SH-SY5Y (cell line): ENCODE measurements at regions not wholly inside any gene's neighbourhood (a gene's known extent, or its start where the extent isn't known, plus 50 kb on each side); places are given as distances from the start of the nearest gene placed in this dataset.

Experiments used
- GATA2 ChIP-seq: IDR thresholded peaks from 2 replicates; pipeline ENCODE4 v1.6.1; 2011; ENCODE audit warnings: mild to moderate bottlenecking, low read depth, low read length
- GATA3 ChIP-seq: IDR thresholded peaks from 2 replicates; pipeline ENCODE4 v1.6.1; 2011; ENCODE audit warnings: low read depth, mild to moderate bottlenecking, low read length, moderate library complexity

- TF ChIP-seq GATA2 (peak; percentile 91), GATA3 (peak; percentile 81)
Measured at GRCh38 chr16:73888840-73889490, 407.6 kb upstream of the PSMD7 start.

GRCh38 chr16:73887911-73888310, 408.7 kb upstream of the PSMD7 start:
- no peak for TF ChIP-seq GATA3
- TF ChIP-seq GATA2: no peak

DNA sequence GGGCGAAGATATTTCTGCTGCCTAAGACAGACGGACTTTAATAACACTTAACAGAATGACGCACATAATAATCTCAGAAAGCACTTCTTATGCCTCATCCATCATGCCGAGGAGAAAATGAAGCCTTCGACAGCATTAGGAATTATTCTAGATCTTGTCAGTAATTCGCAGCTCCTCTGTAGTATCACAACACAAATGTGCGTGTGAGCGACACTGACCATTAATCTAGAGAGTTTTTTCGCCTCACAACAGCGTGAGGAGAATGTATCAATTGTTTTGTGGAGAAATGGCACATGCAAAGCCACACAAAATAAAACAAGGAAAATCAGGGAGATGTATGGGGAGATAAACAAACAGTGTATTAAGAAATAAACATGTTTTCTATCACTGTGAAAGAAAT, 410.2 kb upstream of the PSMD7 start:
- TF ChIP-seq GATA2 (no peak), GATA3 (no peak)

DNA sequence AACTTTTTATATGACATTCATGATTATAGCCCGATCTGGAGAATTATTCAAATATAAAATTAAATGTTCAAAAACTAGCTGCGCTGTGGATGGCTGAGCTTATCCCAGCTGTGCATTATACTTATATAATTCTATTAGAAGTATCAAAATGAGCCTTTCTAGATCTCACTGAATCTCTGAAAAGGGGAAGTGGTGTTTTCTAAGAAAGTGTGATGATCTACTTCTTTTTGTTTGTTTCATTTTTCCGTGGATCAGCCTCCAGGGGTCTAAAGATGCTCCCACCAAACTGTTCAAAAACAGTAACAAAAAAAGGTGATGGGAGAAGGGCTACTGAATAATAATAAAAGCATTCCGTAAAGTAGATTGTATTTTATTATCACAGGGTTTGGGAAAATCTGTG, 411.3 kb upstream of the PSMD7 start:
- TF ChIP-seq GATA2: no peak
- no peak for TF ChIP-seq GATA3

DNA sequence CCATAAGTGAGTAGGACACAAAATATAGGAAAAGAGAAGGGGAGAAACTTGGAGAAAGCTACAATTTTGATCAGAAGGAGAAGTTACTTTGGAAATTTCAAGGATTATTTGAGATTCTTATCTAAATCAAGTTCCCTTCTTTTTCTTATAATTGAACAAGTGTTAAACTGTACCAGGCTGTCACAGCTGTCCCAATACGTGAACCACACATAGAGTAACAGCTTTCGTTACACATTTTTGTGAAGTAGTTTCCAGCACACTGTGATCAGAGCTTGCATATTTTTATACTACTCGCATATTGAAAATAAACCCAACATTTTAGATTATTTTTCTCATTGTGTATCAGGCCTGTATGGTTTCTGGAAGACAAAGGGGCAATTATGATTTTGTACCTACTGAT, 412.8 kb upstream of the PSMD7 start:
- TF ChIP-seq GATA3 (no peak), GATA2 (no peak)

DNA sequence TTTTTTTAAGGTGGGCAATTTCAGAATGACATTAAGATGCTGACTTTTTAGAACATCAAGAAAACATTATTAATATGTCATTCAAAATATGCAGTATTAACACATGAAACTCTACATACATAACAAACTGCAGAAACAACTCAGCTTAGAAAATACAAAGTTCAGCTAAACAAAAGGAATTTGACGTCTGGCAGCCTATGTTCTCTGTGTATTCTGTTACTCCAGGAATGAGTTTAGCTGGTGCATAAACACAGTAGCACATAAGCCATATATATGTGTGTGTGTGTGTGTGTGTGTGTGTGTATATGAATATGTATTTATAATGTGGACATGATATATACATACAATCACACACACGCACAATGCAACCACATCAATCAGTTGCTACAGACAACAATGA, 413.5 kb upstream of the PSMD7 start:
- TF ChIP-seq GATA2 (no peak), GATA3 (no peak)

DNA sequence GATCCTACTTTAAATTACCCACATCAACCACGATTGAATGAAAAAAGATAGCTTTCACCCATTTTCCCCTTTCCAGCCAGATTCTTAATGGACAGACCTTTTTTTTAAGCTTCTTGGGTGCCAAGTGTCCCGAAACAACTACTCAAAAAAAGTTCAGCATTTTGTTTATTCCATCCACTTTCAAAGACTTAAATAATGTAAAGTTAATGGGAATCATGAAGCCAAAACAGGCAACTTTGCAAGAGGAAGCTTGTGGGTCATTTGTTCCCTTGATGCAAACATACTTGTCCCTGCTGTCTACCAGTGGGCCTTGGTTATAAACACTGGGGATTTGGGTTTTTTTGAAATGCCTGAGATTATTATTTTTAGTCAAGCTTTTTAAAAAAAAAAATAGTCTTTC, 414.0 kb upstream of the PSMD7 start:
- TF ChIP-seq GATA2 (no peak), GATA3 (no peak)

- TF ChIP-seq GATA3 (no peak), GATA2 (no peak)
Measured at GRCh38 chr16:73882033-73882432, 414.6 kb upstream of the PSMD7 start.

DNA sequence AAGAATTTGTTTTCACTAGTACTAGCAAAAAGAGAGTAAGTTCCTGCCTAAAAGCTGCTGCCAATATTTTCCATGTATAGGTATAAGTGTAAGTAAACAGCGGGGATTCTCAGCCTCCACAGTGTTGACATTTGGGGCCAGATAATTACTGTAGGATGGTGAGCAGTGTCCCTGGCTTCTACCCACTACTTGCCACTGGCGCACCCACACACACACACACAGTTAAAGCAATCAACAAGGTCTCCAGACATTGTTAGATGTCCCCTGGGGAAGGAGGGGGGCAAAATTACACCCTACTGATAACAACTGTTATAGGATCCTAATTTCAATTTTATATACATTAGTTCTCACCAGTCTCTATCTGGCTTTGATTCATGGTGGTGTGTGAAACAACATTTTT, 417.0 kb upstream of the PSMD7 start:
- no peak for TF ChIP-seq GATA2
- no peak for TF ChIP-seq GATA3

GRCh38 chr16:73878611-73879010, 418.0 kb upstream of the PSMD7 start:
- TF ChIP-seq GATA2 (no peak), GATA3 (no peak)

DNA sequence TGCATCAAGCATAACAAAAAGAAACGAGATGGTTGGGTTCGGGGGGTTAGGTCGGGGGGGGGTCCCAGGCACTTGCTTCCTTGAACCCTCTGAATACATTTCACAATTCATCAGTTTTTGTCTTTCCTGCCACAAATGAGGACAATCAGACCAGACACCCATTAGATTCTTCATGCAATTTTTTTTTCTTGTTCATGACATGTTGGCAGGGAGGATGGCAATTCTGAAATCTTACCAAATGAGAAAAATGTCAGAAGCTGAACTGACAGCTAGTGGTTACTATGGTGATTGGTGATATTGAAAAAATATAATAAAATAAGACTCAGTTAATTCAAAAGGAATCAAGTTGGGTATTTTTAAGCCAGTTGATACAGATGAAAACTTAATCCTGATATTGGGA, 419.5 kb upstream of the PSMD7 start:
- no peak for TF ChIP-seq GATA3
- TF ChIP-seq GATA2: no peak

GRCh38 chr16:73875996-73876690, 420.5 kb upstream of the PSMD7 start:
- TF ChIP-seq GATA3 (no peak), GATA2 (no peak)

DNA sequence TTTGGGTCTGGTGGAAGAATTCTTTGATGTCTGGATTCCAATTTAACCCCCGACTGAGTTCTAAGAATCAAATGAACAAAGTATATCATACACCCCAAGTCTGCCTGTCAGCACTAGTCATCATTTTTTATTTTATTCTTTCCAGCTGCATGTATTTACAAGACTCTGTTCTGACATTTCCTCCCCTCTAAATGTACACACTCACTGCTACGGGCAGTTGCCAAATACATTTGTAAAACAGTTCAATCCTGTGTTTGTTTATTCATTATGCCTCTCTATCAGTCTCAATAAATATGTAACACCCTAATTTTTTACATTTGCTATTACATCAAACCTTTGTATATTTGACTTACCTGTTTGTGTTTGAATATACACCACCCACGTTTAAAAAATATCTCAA, 422.3 kb upstream of the PSMD7 start:
- TF ChIP-seq GATA3 (no peak), GATA2 (no peak)

GRCh38 chr16:73873643-73874042, 423.0 kb upstream of the PSMD7 start:
- peak; percentile 71 for TF ChIP-seq GATA2
- TF ChIP-seq GATA3: no peak

DNA sequence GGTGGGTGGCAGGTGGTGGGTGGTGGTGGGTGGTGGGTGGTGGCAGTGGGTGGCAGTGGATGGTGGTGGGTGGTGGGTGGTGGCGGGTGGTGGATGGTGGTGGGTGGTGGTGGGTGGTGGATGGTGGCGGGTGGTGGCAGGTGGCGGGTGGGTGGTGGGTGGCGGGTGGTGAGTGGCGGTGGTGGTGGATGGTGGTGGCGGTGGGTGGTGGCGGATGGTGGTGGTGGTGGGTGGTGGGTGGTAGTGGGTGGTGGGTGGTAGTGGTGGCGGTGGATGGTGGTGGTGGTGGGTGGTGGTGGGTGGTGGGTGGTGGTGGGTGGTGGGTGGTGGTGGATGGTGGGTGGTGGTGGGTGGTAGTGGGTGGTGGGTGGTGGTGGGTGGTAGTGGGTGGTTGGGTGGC, 423.8 kb upstream of the PSMD7 start:
- TF ChIP-seq GATA2: no peak
- TF ChIP-seq GATA3: no peak

- TF ChIP-seq GATA2: no peak
- TF ChIP-seq GATA3: no peak
Measured at GRCh38 chr16:73871088-73871733, 425.4 kb upstream of the PSMD7 start.
